ENCODE measurements at regions not wholly inside any gene's neighbourhood (a gene's known extent, or its start where the extent isn't known, plus 50 kb on each side); places are given as distances from the start of the nearest gene placed in this dataset.

DNA sequence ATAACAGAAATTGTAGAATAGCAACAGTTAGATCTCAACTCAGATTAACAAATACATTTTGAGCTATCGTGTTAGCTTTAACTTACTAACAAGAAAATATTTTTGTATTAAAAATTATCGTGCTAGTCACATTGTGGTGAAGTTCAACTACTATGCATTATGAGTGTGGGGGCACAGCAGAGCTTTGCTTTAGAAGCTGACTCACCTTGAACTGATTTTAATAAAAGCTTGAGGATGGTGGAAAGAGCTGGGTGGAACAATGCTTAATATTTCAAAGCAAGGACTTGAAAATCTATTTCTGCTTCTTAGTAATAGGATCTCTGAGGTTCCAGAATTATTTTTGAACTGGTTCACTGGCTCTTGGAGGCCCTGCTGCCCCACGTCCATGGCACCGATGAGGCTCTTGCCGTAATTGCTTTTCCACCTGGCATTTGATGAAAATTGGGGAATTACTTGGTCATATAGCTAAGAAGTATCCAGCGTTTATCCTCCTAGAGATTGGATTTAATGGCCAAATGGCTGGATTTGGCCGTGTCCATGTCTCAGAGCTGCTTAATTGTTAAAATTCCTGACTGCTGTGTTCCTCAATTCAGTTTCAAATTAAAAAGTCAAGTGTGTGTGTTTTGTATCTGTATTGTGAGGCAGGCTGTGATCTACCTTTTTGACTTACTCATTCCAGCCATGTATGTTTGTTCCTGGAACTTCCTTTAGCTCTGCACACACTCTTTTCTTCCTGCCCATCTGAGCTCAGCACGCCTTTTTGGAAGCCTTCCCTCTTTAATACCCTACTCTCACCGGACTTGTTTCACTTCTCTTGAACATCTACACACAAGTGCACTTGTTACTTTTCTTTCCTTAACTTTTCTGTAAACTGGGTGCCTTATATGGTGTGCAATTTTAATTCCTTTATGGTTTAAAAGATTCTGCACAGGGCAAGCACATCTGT is 66.6 kb upstream of the LIMCH1 start:
- H3K4me3 Mint-ChIP-seq: no peak overlapping the region
- H3K4me1 Mint-ChIP-seq: no peaks in the 10 kb centered on the region
- Histone ChIP-seq H3K4me1 (ENCODE audit: control insufficient read depth, insufficient read depth, low read length, poor library complexity, severe bottlenecking) (no peaks in the 10 kb centered on the region), H3K27me3 (ENCODE audit: control insufficient read depth, insufficient read depth, low read length) (no peaks in the 10 kb centered on the region), H3K27ac (ENCODE audit: insufficient read depth, low read length, poor library complexity, severe bottlenecking) (no peak overlapping the region), H3K36me3 (ENCODE audit: control insufficient read depth, insufficient read depth, low read length) (no peaks in the 10 kb centered on the region), H3K9me3 (ENCODE audit: control insufficient read depth in 2 of 2, low read length in 2 of 2) (no peaks in the 10 kb centered on the region), H3K4me3 (ENCODE audit: low read depth, low read length) (no peak overlapping the region)
- ATAC-seq (ENCODE audit: low read depth in 2 of 2): no peak
- no peaks in the 10 kb centered on the region for H3K36me3 Mint-ChIP-seq
- H3K27me3 Mint-ChIP-seq: no peaks in the 10 kb centered on the region
- DNase-seq: no peak
- peaks cover 0 to 3% (median 0%) of the 10 kb centered on the region in 7 donors for H3K9me3 Mint-ChIP-seq
- H3K27ac Mint-ChIP-seq: peak overlapping the region in 1 of 3 donors; percentile 5

DNA sequence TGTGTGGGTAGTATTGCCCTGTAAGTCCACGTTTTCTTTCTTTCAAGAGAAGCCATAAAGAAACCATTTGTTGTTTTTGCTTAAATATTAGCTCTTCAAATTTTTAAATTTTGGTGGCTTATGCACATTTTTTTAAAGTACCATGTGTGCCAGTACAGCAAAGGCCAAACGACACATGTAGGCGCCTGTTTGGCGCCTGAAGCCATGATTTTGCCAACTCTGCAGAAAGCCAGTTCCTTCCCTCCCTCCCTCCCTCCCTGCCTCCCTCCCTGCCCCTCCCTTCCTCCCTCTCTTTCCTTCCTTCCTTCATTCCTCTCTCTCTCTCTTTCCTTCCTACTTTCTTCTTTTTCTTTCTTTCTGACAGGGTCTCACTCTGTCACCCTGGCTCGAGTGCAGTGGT is 65.9 kb upstream of the LIMCH1 start:
- H3K9me3 ChIP-seq (ENCODE audit: control insufficient read depth in 2 of 2, low read length in 2 of 2): no peaks in the 10 kb centered on the region

GRCh38 chr4:41473176-41473575 is 64.8 kb upstream of the LIMCH1 start:
- Mint-ChIP-seq H3K27ac (no peak overlapping the region), H3K9me3 (peaks cover 0 to 3% (median 0%) of the 10 kb centered on the region in 7 donors), H3K4me3 (no peak overlapping the region), H3K4me1 (no peaks in the 10 kb centered on the region), H3K27me3 (no peaks in the 10 kb centered on the region), H3K36me3 (no peaks in the 10 kb centered on the region)
- Histone ChIP-seq H3K36me3 (ENCODE audit: control insufficient read depth, insufficient read depth, low read length) (no peaks in the 10 kb centered on the region), H3K9me3 (ENCODE audit: control insufficient read depth in 2 of 2, low read length in 2 of 2) (no peaks in the 10 kb centered on the region), H3K27ac (ENCODE audit: insufficient read depth, low read length, poor library complexity, severe bottlenecking) (no peak overlapping the region), H3K4me3 (ENCODE audit: low read depth, low read length) (no peak overlapping the region), H3K27me3 (ENCODE audit: control insufficient read depth, insufficient read depth, low read length) (no peaks in the 10 kb centered on the region), H3K4me1 (ENCODE audit: control insufficient read depth, insufficient read depth, low read length, poor library complexity, severe bottlenecking) (no peaks in the 10 kb centered on the region)
- ATAC-seq (ENCODE audit: low read depth in 2 of 2) (no peak), DNase-seq (no peak)

More for the DNA sequence above, 65.9 kb upstream of the LIMCH1 start:
- no peaks in the 10 kb centered on the region for H3K4me1 ChIP-seq (ENCODE audit: control insufficient read depth, insufficient read depth, low read length, poor library complexity, severe bottlenecking)
- H3K27ac Mint-ChIP-seq: no peak overlapping the region
- no peak overlapping the region for H3K27ac ChIP-seq (ENCODE audit: insufficient read depth, low read length, poor library complexity, severe bottlenecking)
- H3K36me3 ChIP-seq (ENCODE audit: control insufficient read depth, insufficient read depth, low read length): no peaks in the 10 kb centered on the region
- DNase-seq: no peak
- no peak overlapping the region for H3K4me3 ChIP-seq (ENCODE audit: low read depth, low read length)
- no peak overlapping the region for H3K4me3 Mint-ChIP-seq
- no peak for ATAC-seq (ENCODE audit: low read depth in 2 of 2)
- no peaks in the 10 kb centered on the region for H3K36me3 Mint-ChIP-seq
- no peaks in the 10 kb centered on the region for H3K27me3 Mint-ChIP-seq
- no peaks in the 10 kb centered on the region for H3K4me1 Mint-ChIP-seq
- H3K27me3 ChIP-seq (ENCODE audit: control insufficient read depth, insufficient read depth, low read length): no peaks in the 10 kb centered on the region
- peaks cover 0 to 3% (median 0%) of the 10 kb centered on the region in 7 donors for H3K9me3 Mint-ChIP-seq

- Histone ChIP-seq H3K9me3 (ENCODE audit: control insufficient read depth in 2 of 2, low read length in 2 of 2) (no peaks in the 10 kb centered on the region), H3K27ac (ENCODE audit: insufficient read depth, low read length, poor library complexity, severe bottlenecking) (no peak overlapping the region), H3K36me3 (ENCODE audit: control insufficient read depth, insufficient read depth, low read length) (no peaks in the 10 kb centered on the region), H3K27me3 (ENCODE audit: control insufficient read depth, insufficient read depth, low read length) (no peaks in the 10 kb centered on the region), H3K4me3 (ENCODE audit: low read depth, low read length) (no peak overlapping the region), H3K4me1 (ENCODE audit: control insufficient read depth, insufficient read depth, low read length, poor library complexity, severe bottlenecking) (no peaks in the 10 kb centered on the region)
- no peak overlapping the region for H3K4me3 Mint-ChIP-seq
- no peak overlapping the region for H3K27ac Mint-ChIP-seq
- peaks cover 0 to 2% (median 0%) of the 10 kb centered on the region in 7 donors for H3K9me3 Mint-ChIP-seq
- H3K4me1 Mint-ChIP-seq: no peaks in the 10 kb centered on the region
- H3K27me3 Mint-ChIP-seq: no peaks in the 10 kb centered on the region
- H3K36me3 Mint-ChIP-seq: no peaks in the 10 kb centered on the region
- DNase-seq (no peak), ATAC-seq (ENCODE audit: low read depth in 2 of 2) (no peak)
Observed at GRCh38 chr4:41475402-41475801, 62.6 kb upstream of the LIMCH1 start.

- Mint-ChIP-seq H3K36me3 (no peaks in the 10 kb centered on the region), H3K9me3 (no peaks in the 10 kb centered on the region), H3K27me3 (no peaks in the 10 kb centered on the region), H3K4me3 (no peak overlapping the region), H3K27ac (no peak overlapping the region), H3K4me1 (no peaks in the 10 kb centered on the region)
- DNase-seq (no peak), ATAC-seq (ENCODE audit: low read depth in 2 of 2) (no peak)
- no peaks in the 10 kb centered on the region for H3K27me3 ChIP-seq (ENCODE audit: control insufficient read depth, insufficient read depth, low read length)
- no peak overlapping the region for H3K27ac ChIP-seq (ENCODE audit: insufficient read depth, low read length, poor library complexity, severe bottlenecking)
- no peak overlapping the region for H3K4me3 ChIP-seq (ENCODE audit: low read depth, low read length)
- H3K9me3 ChIP-seq (ENCODE audit: control insufficient read depth in 2 of 2, low read length in 2 of 2): no peaks in the 10 kb centered on the region
- no peaks in the 10 kb centered on the region for H3K36me3 ChIP-seq (ENCODE audit: control insufficient read depth, insufficient read depth, low read length)
- no peaks in the 10 kb centered on the region for H3K4me1 ChIP-seq (ENCODE audit: control insufficient read depth, insufficient read depth, low read length, poor library complexity, severe bottlenecking)
Observed at GRCh38 chr4:41476310-41476885, 61.6 kb upstream of the LIMCH1 start.

DNA sequence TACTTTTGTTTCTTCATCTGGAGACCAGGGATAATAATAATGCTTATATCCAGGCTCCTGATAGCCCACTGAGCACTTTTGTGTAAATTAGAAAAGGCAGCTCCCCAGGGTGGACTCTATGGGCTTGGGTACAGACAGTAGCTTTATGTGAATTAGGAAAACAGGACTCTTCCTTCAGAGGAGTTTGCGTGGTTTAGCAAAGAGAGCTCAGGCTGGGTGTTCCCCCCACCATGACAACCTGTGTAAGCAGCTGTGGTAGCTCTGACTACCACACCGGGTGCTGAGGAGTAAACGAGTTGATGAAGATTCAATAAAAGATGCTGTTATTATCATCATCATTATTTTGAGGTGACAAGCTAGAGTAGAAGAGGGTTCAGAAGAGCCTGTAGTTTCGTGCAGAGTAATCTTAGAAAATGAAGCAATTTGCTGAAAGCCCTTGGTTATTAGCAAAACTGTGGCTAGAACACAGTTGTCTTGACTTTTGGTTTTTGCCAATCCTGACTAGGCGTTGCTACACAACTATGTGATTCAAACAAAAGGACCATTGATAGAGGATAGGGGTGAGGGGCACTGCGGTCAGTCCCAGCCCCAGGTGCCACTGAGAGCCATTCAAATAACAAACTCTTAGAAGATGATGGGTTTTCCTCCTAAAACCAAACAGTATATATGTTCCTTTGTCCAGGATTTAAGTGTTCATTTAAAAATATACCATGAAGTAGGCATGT is 60.6 kb upstream of the LIMCH1 start:
- H3K4me1 ChIP-seq (ENCODE audit: control insufficient read depth, insufficient read depth, low read length, poor library complexity, severe bottlenecking): no peaks in the 10 kb centered on the region
- no peak overlapping the region for H3K27ac Mint-ChIP-seq
- H3K9me3 ChIP-seq (ENCODE audit: control insufficient read depth in 2 of 2, low read length in 2 of 2): no peaks in the 10 kb centered on the region
- H3K27me3 Mint-ChIP-seq: no peaks in the 10 kb centered on the region
- no peaks in the 10 kb centered on the region for H3K9me3 Mint-ChIP-seq
- no peak overlapping the region for H3K27ac ChIP-seq (ENCODE audit: insufficient read depth, low read length, poor library complexity, severe bottlenecking)
- H3K36me3 Mint-ChIP-seq: no peaks in the 10 kb centered on the region
- ATAC-seq (ENCODE audit: low read depth in 2 of 2) (no peak), DNase-seq (no peak)
- H3K4me3 Mint-ChIP-seq: no peak overlapping the region
- H3K4me1 Mint-ChIP-seq: no peaks in the 10 kb centered on the region
- no peak overlapping the region for H3K4me3 ChIP-seq (ENCODE audit: low read depth, low read length)
- no peaks in the 10 kb centered on the region for H3K36me3 ChIP-seq (ENCODE audit: control insufficient read depth, insufficient read depth, low read length)
- no peaks in the 10 kb centered on the region for H3K27me3 ChIP-seq (ENCODE audit: control insufficient read depth, insufficient read depth, low read length)

DNA sequence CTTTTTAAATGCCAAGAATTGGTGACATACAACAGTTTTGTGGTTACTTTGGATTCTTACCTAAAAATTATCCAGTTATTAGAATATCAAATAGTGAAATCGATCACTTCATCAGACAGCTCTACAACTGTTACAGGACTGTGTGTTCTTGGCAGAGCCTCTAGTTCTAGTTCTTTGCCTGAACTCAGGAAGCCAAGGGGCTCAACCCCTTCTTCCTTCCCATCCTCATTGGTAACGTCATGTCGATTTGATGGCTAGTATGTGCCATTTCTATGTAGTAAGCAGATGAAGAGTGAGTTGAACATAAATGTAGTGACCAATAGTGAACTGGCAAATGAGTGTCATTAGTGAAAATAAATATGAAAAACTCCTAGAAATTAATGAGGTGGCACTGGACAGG is 59.4 kb upstream of the LIMCH1 start:
- H3K27me3 Mint-ChIP-seq: no peaks in the 10 kb centered on the region
- no peak overlapping the region for H3K4me3 Mint-ChIP-seq
- Histone ChIP-seq H3K36me3 (ENCODE audit: control insufficient read depth, insufficient read depth, low read length) (no peaks in the 10 kb centered on the region), H3K4me3 (ENCODE audit: low read depth, low read length) (no peak overlapping the region), H3K27ac (ENCODE audit: insufficient read depth, low read length, poor library complexity, severe bottlenecking) (no peak overlapping the region), H3K9me3 (ENCODE audit: control insufficient read depth in 2 of 2, low read length in 2 of 2) (no peaks in the 10 kb centered on the region), H3K4me1 (ENCODE audit: control insufficient read depth, insufficient read depth, low read length, poor library complexity, severe bottlenecking) (no peaks in the 10 kb centered on the region), H3K27me3 (ENCODE audit: control insufficient read depth, insufficient read depth, low read length) (no peaks in the 10 kb centered on the region)
- H3K9me3 Mint-ChIP-seq: peaks cover 0 to under 1% (median 0%) of the 10 kb centered on the region in 7 donors
- ATAC-seq (ENCODE audit: low read depth in 2 of 2): no peak
- no peak overlapping the region for H3K27ac Mint-ChIP-seq
- H3K4me1 Mint-ChIP-seq: no peaks in the 10 kb centered on the region
- no peak for DNase-seq
- no peaks in the 10 kb centered on the region for H3K36me3 Mint-ChIP-seq
